ENCODE measurements at regions not wholly inside any gene's neighbourhood (a gene's known extent, or its start where the extent isn't known, plus 50 kb on each side); places are given as distances from the start of the nearest gene placed in this dataset.

- no peak for TF ChIP-seq CTCF (IDR thresholded peaks at IDR 0.05)
- no peak for TF ChIP-seq POLR2A (IDR thresholded peaks at IDR 0.05)
Observed at GRCh38 chr15:62992302-62992701, 50.2 kb upstream of the TPM1 start.

Measured in body of pancreas (tissue), 4 donors.